Fibroblast of lung (primary cell): ENCODE measurements at regions not wholly inside any gene's neighbourhood (a gene's known extent, or its start where the extent isn't known, plus 50 kb on each side); places are given as distances from the start of the nearest gene placed in this dataset.

Experiments used
- EZH2 ChIP-seq: IDR thresholded peaks from 2 replicates; pipeline ENCODE4 v1.5.1; 2012; ENCODE audit warnings: low read length, control low read depth, mild to moderate bottlenecking; ENCODE audit errors: missing control alignments
- TF ChIP-seq, protein P1 (sequence below), 2 donors: IDR thresholded peaks in 1 of 2; conservative IDR thresholded peaks in 1 of 2; 1 replicate in 1 of 2; 2 replicates in 1 of 2; pipeline ENCODE4 v1.5.1; 2011 to 2012; ENCODE audit warnings: low read length in 2 of 2, control low read depth in 1 of 2, inconsistent platforms in 1 of 2, low read depth in 1 of 2, mild to moderate bottlenecking in 1 of 2

DNA sequence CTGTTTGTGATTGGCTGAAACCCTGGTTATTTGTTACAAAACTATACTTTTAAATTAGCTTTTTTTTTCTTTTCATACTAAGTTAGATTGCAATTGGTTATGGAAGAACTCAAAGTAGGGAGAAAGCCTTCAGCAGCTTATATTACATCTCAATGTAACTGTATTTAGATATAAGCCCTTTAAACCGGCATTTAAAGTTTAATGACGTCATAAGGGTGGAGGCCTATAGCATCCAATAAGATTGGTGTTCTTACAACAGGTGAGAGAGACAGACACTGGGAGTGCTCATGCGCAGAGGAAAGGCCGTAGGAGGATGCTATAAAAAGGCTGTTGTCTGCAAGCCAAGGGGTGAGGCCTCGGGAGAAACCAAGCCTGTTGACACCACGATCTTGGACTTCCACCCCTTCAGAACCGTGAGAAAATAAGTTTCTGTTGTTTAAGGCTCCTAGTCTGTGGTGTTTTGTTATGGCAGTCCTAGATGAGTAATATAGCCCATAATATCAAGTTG is 1198.8 kb upstream of the SPRY2 start:
- TF ChIP-seq, protein P1, sequence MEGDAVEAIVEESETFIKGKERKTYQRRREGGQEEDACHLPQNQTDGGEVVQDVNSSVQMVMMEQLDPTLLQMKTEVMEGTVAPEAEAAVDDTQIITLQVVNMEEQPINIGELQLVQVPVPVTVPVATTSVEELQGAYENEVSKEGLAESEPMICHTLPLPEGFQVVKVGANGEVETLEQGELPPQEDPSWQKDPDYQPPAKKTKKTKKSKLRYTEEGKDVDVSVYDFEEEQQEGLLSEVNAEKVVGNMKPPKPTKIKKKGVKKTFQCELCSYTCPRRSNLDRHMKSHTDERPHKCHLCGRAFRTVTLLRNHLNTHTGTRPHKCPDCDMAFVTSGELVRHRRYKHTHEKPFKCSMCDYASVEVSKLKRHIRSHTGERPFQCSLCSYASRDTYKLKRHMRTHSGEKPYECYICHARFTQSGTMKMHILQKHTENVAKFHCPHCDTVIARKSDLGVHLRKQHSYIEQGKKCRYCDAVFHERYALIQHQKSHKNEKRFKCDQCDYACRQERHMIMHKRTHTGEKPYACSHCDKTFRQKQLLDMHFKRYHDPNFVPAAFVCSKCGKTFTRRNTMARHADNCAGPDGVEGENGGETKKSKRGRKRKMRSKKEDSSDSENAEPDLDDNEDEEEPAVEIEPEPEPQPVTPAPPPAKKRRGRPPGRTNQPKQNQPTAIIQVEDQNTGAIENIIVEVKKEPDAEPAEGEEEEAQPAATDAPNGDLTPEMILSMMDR (conservative IDR thresholded peaks at IDR 0.05 in 1 of 2, IDR thresholded peaks at IDR 0.05 in 1 of 2; ENCODE audit: low read depth in 1 of 2, low read length in 2 of 2) = no peak
- no peak for TF ChIP-seq EZH2
